ENCODE measurements at regions not wholly inside any gene's neighbourhood (a gene's known extent, or its start where the extent isn't known, plus 50 kb on each side); places are given as distances from the start of the nearest gene placed in this dataset.

GRCh38 chr14:105738638-105739037 lies 212.3 kb downstream of the TMEM121 start:
- TF ChIP-seq, protein P1, sequence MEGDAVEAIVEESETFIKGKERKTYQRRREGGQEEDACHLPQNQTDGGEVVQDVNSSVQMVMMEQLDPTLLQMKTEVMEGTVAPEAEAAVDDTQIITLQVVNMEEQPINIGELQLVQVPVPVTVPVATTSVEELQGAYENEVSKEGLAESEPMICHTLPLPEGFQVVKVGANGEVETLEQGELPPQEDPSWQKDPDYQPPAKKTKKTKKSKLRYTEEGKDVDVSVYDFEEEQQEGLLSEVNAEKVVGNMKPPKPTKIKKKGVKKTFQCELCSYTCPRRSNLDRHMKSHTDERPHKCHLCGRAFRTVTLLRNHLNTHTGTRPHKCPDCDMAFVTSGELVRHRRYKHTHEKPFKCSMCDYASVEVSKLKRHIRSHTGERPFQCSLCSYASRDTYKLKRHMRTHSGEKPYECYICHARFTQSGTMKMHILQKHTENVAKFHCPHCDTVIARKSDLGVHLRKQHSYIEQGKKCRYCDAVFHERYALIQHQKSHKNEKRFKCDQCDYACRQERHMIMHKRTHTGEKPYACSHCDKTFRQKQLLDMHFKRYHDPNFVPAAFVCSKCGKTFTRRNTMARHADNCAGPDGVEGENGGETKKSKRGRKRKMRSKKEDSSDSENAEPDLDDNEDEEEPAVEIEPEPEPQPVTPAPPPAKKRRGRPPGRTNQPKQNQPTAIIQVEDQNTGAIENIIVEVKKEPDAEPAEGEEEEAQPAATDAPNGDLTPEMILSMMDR (CRISPR knock-in tag; IDR thresholded peaks at IDR 0.05), result no peak
- TF ChIP-seq ZNF136 (CRISPR knock-in tag; IDR thresholded peaks at IDR 0.05; ENCODE audit: low read depth) (no peak), TBX3 (IDR thresholded peaks at IDR 0.05; ENCODE audit: borderline replicate concordance) (no peak), SMC3 (IDR thresholded peaks at IDR 0.05; ENCODE audit: low read length) (no peak), POLR2AphosphoS5 (IDR thresholded peaks at IDR 0.05; ENCODE audit: low read depth, low read length) (no peak), MAFK (conservative IDR thresholded peaks at IDR 0.05 in 1 of 2, IDR thresholded peaks at IDR 0.05 in 1 of 2; ENCODE audit: low read length in 2 of 2) (no peak), ATF3 (CRISPR knock-in tag; IDR thresholded peaks at IDR 0.05) (no peak), FOXJ3 (CRISPR knock-in tag; IDR thresholded peaks at IDR 0.05; ENCODE audit: borderline replicate concordance) (no peak), SNAPC2 (CRISPR knock-in tag; IDR thresholded peaks at IDR 0.05) (no peak)

Measured in HepG2 (cell line).